ENCODE measurements at regions not wholly inside any gene's neighbourhood (a gene's known extent, or its start where the extent isn't known, plus 50 kb on each side); places are given as distances from the start of the nearest gene placed in this dataset.
"Not testable (repeated sequence)": the region's sequence is repeated elsewhere in the genome, so short reads cannot be mapped to it uniquely, and the experiment has no call there.

DNA sequence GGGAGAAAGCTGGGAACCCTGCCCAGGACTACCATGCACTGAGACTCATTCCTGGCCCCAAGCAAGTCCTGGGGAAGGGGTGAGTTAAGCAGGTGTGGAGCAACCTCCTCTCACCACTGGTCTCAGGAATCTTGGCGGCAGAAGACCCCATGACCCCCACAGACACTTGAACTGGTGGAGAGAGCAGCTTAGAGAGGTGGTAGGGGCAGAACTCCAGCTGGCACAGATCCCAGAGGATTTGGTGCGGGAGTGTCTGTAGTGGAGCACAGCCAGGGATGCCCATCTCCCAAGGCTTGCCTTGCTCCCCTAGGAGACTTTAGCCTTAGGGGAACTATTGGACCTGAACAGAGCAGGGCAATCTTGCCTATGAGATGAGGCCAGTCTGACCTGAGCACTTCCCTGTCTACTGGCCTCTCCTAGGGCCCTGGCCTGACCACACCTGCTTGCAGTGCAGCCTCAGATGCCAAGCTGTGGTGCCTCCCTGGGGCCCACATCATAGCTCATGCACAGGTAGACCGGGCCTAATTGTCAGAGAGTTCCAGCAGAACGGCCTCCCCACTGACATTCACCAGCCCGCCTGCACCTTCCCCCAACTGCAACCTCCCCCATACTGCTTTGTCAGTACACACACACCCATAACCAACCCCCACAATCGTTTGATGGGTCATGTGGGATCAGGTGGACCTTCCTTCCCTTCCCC, 78.0 kb downstream of the NAA11 start:
- no peak overlapping the region for H3K4me3 ChIP-seq
- no peak for DNase-seq
- H3K27ac ChIP-seq, result no peak overlapping the region
- TF ChIP-seq POLR2A (IDR thresholded peaks at IDR 0.05), result no peak
- TF ChIP-seq, protein P1, sequence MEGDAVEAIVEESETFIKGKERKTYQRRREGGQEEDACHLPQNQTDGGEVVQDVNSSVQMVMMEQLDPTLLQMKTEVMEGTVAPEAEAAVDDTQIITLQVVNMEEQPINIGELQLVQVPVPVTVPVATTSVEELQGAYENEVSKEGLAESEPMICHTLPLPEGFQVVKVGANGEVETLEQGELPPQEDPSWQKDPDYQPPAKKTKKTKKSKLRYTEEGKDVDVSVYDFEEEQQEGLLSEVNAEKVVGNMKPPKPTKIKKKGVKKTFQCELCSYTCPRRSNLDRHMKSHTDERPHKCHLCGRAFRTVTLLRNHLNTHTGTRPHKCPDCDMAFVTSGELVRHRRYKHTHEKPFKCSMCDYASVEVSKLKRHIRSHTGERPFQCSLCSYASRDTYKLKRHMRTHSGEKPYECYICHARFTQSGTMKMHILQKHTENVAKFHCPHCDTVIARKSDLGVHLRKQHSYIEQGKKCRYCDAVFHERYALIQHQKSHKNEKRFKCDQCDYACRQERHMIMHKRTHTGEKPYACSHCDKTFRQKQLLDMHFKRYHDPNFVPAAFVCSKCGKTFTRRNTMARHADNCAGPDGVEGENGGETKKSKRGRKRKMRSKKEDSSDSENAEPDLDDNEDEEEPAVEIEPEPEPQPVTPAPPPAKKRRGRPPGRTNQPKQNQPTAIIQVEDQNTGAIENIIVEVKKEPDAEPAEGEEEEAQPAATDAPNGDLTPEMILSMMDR (IDR thresholded peaks at IDR 0.05), result no peak
- no peaks in the 10 kb centered on the region for H3K4me1 ChIP-seq
- peaks cover 0 to 4% (median 0%) of the 10 kb centered on the region in 4 donors for H3K9me3 ChIP-seq
- H3K27me3 ChIP-seq, result no peaks in the 10 kb centered on the region
- no peaks in the 10 kb centered on the region for H3K36me3 ChIP-seq

DNA sequence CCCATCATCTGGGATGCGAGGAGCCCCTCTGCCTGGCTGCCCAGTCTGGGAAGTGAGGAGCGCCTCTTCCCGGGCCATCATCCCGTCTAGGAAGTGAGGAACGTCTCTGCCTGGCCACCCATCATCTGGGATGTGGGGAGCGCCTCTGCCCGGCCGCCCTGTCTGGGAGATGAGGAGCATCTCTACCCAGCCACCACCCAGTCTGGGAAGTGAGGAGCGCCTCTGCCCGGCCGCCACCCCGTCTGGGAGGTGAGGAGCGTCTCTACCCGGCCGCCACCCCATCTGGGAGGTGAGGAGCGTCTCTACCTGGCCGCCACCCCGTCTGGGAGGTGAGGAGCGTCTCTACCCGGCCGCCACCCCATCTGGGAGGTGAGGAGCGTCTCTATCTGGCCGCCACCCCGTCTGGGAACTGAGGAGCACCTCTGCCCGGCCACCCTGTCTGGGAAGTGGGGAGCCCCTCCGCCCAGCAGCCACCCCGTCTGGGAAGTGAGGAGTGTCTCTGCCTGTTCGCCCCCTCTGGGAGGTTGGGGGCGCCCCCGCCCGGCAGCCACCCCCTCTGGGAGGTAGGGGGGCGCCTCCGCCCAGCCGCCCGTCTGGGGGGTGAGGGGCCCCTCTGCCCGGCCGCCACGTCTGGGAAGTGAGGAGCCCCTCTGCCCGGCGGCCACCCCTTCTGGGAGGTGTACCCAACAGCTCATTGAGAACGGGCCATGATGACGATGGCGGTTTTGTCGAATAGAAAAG, 80.5 kb downstream of the NAA11 start:
- DNase-seq, H3K27ac ChIP-seq, H3K4me3 ChIP-seq, H3K9me3 ChIP-seq, H3K36me3 ChIP-seq, H3K27me3 ChIP-seq, H3K4me1 ChIP-seq: not testable (repeated sequence)

DNA sequence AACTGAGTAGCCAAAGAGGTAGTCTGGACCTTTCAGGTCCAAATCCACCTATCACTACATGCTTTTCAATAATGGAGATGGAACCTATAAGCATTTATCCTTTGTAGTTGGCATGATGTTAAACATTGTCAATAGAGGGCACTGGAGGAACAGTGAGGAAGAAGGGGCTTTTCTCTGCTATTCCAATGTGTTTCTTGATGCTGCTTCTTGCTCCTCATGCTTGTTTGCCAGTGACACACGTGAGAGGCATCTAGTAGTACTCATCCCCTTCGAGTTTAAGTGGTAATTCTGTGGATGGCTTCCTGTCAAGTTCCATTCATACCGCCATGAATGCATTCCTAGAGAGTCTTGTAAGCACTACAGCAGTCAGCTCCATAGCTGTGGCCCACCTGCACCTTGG, 84.0 kb downstream of the NAA11 start:
- H3K4me3 ChIP-seq, result no peak overlapping the region
- no peak overlapping the region for H3K27ac ChIP-seq
- no peaks in the 10 kb centered on the region for H3K27me3 ChIP-seq
- peaks cover 0 to 4% (median 0%) of the 10 kb centered on the region in 4 donors for H3K9me3 ChIP-seq
- no peaks in the 10 kb centered on the region for H3K36me3 ChIP-seq
- no peak for DNase-seq
- no peak for TF ChIP-seq POLR2A (IDR thresholded peaks at IDR 0.05)
- TF ChIP-seq, protein P1 (IDR thresholded peaks at IDR 0.05), result peak in 2 of 6 experiments; percentile 15 to 21
- no peaks in the 10 kb centered on the region for H3K4me1 ChIP-seq

DNA sequence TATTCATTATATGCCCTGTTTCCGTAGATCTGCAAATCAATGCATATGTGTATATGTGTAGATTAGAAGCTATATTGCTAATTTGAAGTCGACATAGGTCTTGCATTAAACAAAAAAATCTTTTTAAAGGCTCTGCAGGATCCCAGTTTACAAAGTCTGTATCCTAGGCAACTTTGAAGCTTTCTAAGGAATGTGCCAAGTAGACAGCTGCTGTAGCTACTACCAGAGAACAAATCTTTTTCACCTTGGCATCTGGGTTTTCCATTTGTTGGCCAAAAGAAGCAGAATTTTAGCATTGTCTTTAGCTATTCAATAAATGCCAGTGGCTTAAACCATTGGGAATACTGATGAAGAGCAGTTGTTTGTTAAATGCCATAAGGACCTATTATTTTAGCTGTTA, 88.0 kb downstream of the NAA11 start:
- Histone ChIP-seq H3K4me3 (no peak overlapping the region), H3K27me3 (no peaks in the 10 kb centered on the region), H3K9me3 (no peaks in the 10 kb centered on the region), H3K4me1 (no peaks in the 10 kb centered on the region), H3K36me3 (no peaks in the 10 kb centered on the region), H3K27ac (no peak overlapping the region)
- no peak for DNase-seq
- TF ChIP-seq, protein P1 (IDR thresholded peaks at IDR 0.05), result no peak
- TF ChIP-seq POLR2A (IDR thresholded peaks at IDR 0.05), result no peak

DNA sequence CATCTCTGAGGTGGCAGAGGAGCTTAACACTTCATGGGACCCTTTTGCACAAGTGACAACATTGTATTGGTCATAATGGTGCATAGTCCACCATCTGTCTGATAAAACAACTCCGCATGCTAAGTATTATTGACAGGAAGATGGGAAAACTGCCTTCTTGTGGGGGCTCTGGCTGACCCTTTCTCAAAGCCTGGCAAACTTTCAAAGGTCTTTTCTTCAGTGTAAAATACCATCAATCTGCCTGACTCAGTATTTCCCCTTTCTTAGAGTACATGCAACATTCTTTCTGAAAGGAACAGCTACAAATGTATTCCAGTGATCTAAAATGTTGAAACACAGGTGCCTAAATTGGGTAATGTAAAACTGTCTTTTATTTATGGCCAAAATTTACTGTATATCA, 89.1 kb downstream of the NAA11 start:
- Histone ChIP-seq H3K9me3 (no peaks in the 10 kb centered on the region), H3K27ac (no peak overlapping the region), H3K4me3 (no peak overlapping the region), H3K27me3 (no peaks in the 10 kb centered on the region), H3K4me1 (no peaks in the 10 kb centered on the region), H3K36me3 (no peaks in the 10 kb centered on the region)
- TF ChIP-seq, protein P1 (IDR thresholded peaks at IDR 0.05), result no peak
- TF ChIP-seq POLR2A (IDR thresholded peaks at IDR 0.05), result no peak
- no peak for DNase-seq

DNA sequence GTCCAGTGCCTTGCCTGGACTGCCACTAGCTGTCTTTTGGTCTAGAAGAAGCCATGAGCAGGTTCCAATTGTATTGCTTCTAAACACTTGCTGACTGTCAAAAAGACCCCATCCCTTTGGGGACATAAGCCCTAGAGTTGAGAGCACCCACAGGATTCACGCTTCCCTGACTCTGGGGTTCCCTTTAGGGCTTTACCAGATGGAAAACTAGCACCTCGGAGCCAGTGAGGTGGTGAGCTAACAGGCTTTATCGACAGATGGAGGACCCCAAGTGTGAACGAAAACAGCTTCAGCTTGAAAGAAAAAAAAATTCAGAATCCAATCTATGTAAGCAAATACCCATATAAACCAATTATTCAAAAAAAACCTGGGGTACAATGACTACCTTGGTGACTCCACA, 90.8 kb downstream of the NAA11 start:
- no peak for DNase-seq
- Histone ChIP-seq H3K9me3 (no peaks in the 10 kb centered on the region), H3K4me3 (no peak overlapping the region), H3K27me3 (no peaks in the 10 kb centered on the region), H3K27ac (no peak overlapping the region), H3K36me3 (no peaks in the 10 kb centered on the region), H3K4me1 (no peaks in the 10 kb centered on the region)
- TF ChIP-seq, protein P1 (IDR thresholded peaks at IDR 0.05), result no peak
- TF ChIP-seq POLR2A (IDR thresholded peaks at IDR 0.05), result no peak
